Breast epithelium (tissue), 3 donors: ENCODE measurements at regions not wholly inside any gene's neighbourhood (a gene's known extent, or its start where the extent isn't known, plus 50 kb on each side); places are given as distances from the start of the nearest gene placed in this dataset.

ENCODE experiments used
- CTCF ChIP-seq, 3 donors: fragments of 450-650 bp; IDR thresholded peaks; one replicate each; pipeline ENCODE4 v1.5.1; 2016 to 2017; ENCODE audit warnings: antibody characterized with exemption in 3 of 3, mild to moderate bottlenecking in 3 of 3, moderate library complexity in 3 of 3
- POLR2A ChIP-seq: fragments of 450-650 bp; IDR thresholded peaks from one replicate; pipeline ENCODE4 v1.6.1; 2016; ENCODE audit warnings: antibody characterized with exemption, mild to moderate bottlenecking, moderate library complexity
- POLR2AphosphoS5 ChIP-seq, 3 donors: sonication (generic); formaldehyde crosslinking; IDR thresholded peaks; one replicate each; pipeline ENCODE4 v1.6.1; 2017; ENCODE audit warnings: antibody characterized with exemption in 3 of 3

DNA sequence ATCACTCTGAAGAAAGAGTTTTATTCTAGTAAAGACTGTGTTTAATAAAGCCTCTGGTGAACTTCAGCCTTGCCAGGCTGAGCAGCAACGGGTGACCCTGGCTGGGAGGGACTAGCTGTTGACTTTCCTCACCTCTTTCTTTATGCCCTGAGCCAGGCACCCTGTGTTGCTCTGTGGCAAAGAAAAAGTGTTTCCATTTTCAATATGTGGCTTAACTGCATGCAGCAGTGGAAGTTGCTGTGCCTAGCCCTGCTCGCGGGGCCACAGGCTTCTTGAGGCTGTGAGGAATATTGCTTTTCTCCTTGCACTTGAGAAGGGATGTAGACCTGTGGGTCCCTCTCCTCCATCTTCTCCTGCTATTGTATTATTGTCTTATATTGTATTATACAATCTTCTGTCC, 67.0 kb downstream of the CXCL12 start:
- TF ChIP-seq CTCF (IDR thresholded peaks at IDR 0.05) (no peak), POLR2A (no peak), POLR2AphosphoS5 (IDR thresholded peaks at IDR 0.05) (no peak)
